Caco-2 (cell line): ENCODE measurements at regions not wholly inside any gene's neighbourhood (a gene's known extent, or its start where the extent isn't known, plus 50 kb on each side); places are given as distances from the start of the nearest gene placed in this dataset.

Experiments used
- BruUV-seq: library from RNA; stranded (reverse); fragments of 400-500 nt; replicated peaks from 2 replicates; lab custom pipeline; 2021; lab: Mats Ljungman, UMichigan
- CTCF ChIA-PET: fragments of 300-600 bp; sonication (Branson Sonifier 250); formaldehyde crosslinking; loops from one replicate; lab custom pipeline; 2022; ENCODE audit warnings: antibody characterized with exemption; lab: Charles Lee
- POLR2A ChIA-PET: fragments of 300-600 bp; sonication (Branson Sonifier 250); formaldehyde crosslinking; loops from one replicate; lab custom pipeline; 2022; ENCODE audit warnings: antibody characterized with exemption; lab: Charles Lee
- DNase-seq, 2 experiments: peaks; one replicate each; pipeline versions ENCODE4 v3.0.0 to v3.0.0-alpha.2; 2020 to 2022
- H3K27me3 ChIP-seq: replicated peaks from 2 replicates; pipeline ENCODE4 v1.6.0; 2011; ENCODE audit warnings: low read length; ENCODE audit not compliant: control insufficient read depth, insufficient read depth
- H3K36me3 ChIP-seq: 2 replicates; pipeline ENCODE4 v1.5.1; 2011; ENCODE audit warnings: low read length; ENCODE audit not compliant: control insufficient read depth, insufficient read depth
- H3K4me1 ChIP-seq: fragments of 250-450 bp; sonication (Bioruptor Pico); 2 replicates; pipeline ENCODE4 v1.5.1; 2020; ENCODE audit warnings: mild to moderate bottlenecking
- H3K4me3 ChIP-seq: 2 replicates; pipeline ENCODE4 v1.5.1; 2011; ENCODE audit warnings: low read depth, mild to moderate bottlenecking, control low read depth, low read length
- H3K9me3 ChIP-seq: fragments of 250-450 bp; sonication (Bioruptor Pico); 2 replicates; pipeline ENCODE4 v1.5.1; 2020; ENCODE audit warnings: mild to moderate bottlenecking, moderate library complexity
- H3K27ac Mint-ChIP-seq: one replicate; pipeline ENCODE4 v1.8.0; 2022; ENCODE audit warnings: mixed read lengths; ENCODE audit not compliant: unreplicated experiment
- H3K27me3 Mint-ChIP-seq: one replicate; pipeline ENCODE4 v1.8.0; 2022; ENCODE audit warnings: mixed read lengths; ENCODE audit not compliant: insufficient read depth, unreplicated experiment
- H3K36me3 Mint-ChIP-seq: one replicate; pipeline ENCODE4 v1.8.0; 2022; ENCODE audit warnings: mild to moderate bottlenecking, mixed read lengths; ENCODE audit not compliant: insufficient read depth, unreplicated experiment
- H3K4me1 Mint-ChIP-seq: one replicate; pipeline ENCODE4 v1.8.0; 2022; ENCODE audit warnings: low read depth, mixed read lengths; ENCODE audit not compliant: unreplicated experiment
- H3K4me3 Mint-ChIP-seq: one replicate; pipeline ENCODE4 v1.8.0; 2022; ENCODE audit warnings: mild to moderate bottlenecking, moderate library complexity, mixed read lengths; ENCODE audit not compliant: unreplicated experiment
- H3K9me3 Mint-ChIP-seq: one replicate; pipeline ENCODE4 v1.8.0; 2022; ENCODE audit warnings: mixed read lengths; ENCODE audit not compliant: unreplicated experiment
- CTCF ChIP-seq, 2 experiments: fragments of 200-600 bp in 1 of 2; IDR thresholded peaks; 1 replicate in 1 of 2; 2 replicates in 1 of 2; pipeline versions ENCODE4 v1.5.1 to v1.8.0; 2011 to 2022; ENCODE audit warnings: antibody characterized with exemption in 1 of 2, control low read depth in 1 of 2, inconsistent platforms in 1 of 2, low read depth in 1 of 2, low read length in 1 of 2, mild to moderate bottlenecking in 1 of 2, moderate library complexity in 1 of 2; ENCODE audit not compliant: insufficient read depth in 1 of 2, severe bottlenecking in 1 of 2, unreplicated experiment in 1 of 2
- intact Hi-C: fragments of 100-400 bp; cut with micrococcal nuclease; formaldehyde crosslinking; loops from one replicate; pipeline ENCODE4 v1.10.0; 2022; ENCODE audit not compliant: unreplicated experiment

GRCh38 chr13:112639521-112639920 lies 50.3 kb upstream of the ATP11A start:
- Histone ChIP-seq H3K9me3 (no peaks in the 10 kb centered on the region), H3K4me3 (no peak overlapping the region), H3K4me1 (peaks cover 25% of the 10 kb centered on the region), H3K27me3 (no peaks in the 10 kb centered on the region), H3K36me3 (no peaks in the 10 kb centered on the region)
- no peak for TF ChIP-seq CTCF (IDR thresholded peaks at IDR 0.05; ENCODE audit: insufficient read depth in 1 of 2, low read depth in 1 of 2, low read length in 1 of 2, severe bottlenecking in 1 of 2, unreplicated experiment in 1 of 2)
- H3K4me1 Mint-ChIP-seq = peaks cover 13% of the 10 kb centered on the region
- no peak overlapping the region for H3K27ac Mint-ChIP-seq
- CTCF ChIA-PET = no interaction called here
- H3K27me3 Mint-ChIP-seq = no peaks in the 10 kb centered on the region
- H3K4me3 Mint-ChIP-seq = no peak overlapping the region
- H3K36me3 Mint-ChIP-seq = no peaks in the 10 kb centered on the region
- POLR2A ChIA-PET = no interaction called here
- no peaks in the 10 kb centered on the region for H3K9me3 Mint-ChIP-seq
- no TSS peak for BruUV-seq
- intact Hi-C loops = no loop called here
- no peak for DNase-seq

DNA sequence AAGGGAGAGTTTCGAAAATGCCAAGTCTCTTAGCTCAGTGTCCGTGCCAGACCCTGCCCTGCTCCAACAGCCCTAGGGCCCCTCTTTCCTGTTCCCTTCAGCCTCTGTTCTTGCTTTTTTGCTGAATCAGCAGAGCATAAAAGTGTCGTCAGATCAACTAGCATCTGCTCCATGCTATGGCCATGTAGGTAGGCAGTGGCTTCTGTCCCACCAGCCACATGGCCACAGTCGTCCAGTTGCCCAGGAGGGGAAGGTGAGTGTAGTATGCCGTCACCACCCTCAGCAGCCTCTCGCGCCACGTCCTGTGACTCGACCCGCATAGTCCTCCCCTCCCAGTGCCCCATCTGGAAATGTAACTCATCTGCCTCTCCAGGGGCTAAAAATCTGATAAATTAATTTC lies 50.9 kb upstream of the ATP11A start:
- Histone ChIP-seq H3K9me3 (no peaks in the 10 kb centered on the region), H3K4me1 (peaks cover 25% of the 10 kb centered on the region), H3K27me3 (no peaks in the 10 kb centered on the region), H3K4me3 (no peak overlapping the region), H3K36me3 (no peaks in the 10 kb centered on the region)
- Mint-ChIP-seq H3K9me3 (no peaks in the 10 kb centered on the region), H3K4me1 (peaks cover 13% of the 10 kb centered on the region), H3K4me3 (no peak overlapping the region), H3K27ac (peak overlapping the region; percentile 81), H3K27me3 (no peaks in the 10 kb centered on the region), H3K36me3 (no peaks in the 10 kb centered on the region)
- TF ChIP-seq CTCF (IDR thresholded peaks at IDR 0.05; ENCODE audit: insufficient read depth in 1 of 2, low read depth in 1 of 2, low read length in 1 of 2, severe bottlenecking in 1 of 2, unreplicated experiment in 1 of 2) = no peak
- no peak for DNase-seq
- intact Hi-C loops = no loop called here
- BruUV-seq = no TSS peak
- POLR2A ChIA-PET = interaction anchor here (0.6 kb wide), 1 partner anchor 49 kb away, joined by 3 read pairs; no protein-coding TSS in a partner anchor
- CTCF ChIA-PET = no interaction called here

DNA sequence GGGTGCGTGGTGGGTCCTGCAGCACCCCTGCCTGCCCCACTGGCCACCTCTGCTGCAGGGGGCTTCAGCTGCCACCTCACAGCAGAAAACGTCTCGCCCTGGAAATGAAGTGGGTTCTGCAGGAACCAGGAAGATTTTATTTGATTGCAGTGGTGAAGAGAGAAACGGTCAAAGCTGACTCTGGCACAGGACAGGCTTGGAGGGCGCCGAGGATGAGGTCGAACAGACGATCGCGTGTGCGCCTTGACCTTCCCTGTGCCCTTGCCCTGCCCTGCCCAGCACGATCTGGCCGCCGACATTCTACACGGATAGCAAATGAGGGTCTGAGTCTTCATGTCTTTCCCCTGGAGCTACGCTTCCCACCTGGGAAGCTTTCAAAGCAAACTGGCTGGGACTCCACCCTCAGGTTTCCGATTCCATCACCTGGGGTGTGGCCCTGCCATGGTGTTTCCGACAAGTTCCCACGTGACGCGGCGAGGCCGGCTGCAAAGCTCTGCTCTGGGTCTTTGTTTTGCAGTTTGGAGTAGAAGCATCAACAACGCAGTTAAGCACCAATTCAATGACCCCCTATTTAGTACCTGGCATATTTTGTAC lies 50.3 kb upstream of the TUBGCP3 start:
- H3K36me3 Mint-ChIP-seq = no peaks in the 10 kb centered on the region
- no peak for DNase-seq
- H3K9me3 Mint-ChIP-seq = no peaks in the 10 kb centered on the region
- H3K4me1 Mint-ChIP-seq = peaks cover 13% of the 10 kb centered on the region
- Histone ChIP-seq H3K4me3 (no peak overlapping the region), H3K4me1 (peaks cover 25% of the 10 kb centered on the region), H3K36me3 (no peaks in the 10 kb centered on the region), H3K27me3 (no peaks in the 10 kb centered on the region), H3K9me3 (no peaks in the 10 kb centered on the region)
- H3K27ac Mint-ChIP-seq = peak overlapping the region; percentile 81
- CTCF ChIA-PET = no interaction called here
- H3K27me3 Mint-ChIP-seq = no peaks in the 10 kb centered on the region
- no peak overlapping the region for H3K4me3 Mint-ChIP-seq
- no peak for TF ChIP-seq CTCF (IDR thresholded peaks at IDR 0.05; ENCODE audit: insufficient read depth in 1 of 2, low read depth in 1 of 2, low read length in 1 of 2, severe bottlenecking in 1 of 2, unreplicated experiment in 1 of 2)
- BruUV-seq = no TSS peak
- POLR2A ChIA-PET = interaction anchor here (0.6 kb wide), 1 partner anchor 49 kb away, joined by 3 read pairs; no protein-coding TSS in a partner anchor
- intact Hi-C loops = no loop called here
